GM12878 (cell line): ENCODE measurements at regions not wholly inside any gene's neighbourhood (a gene's known extent, or its start where the extent isn't known, plus 50 kb on each side); places are given as distances from the start of the nearest gene placed in this dataset.
"Not testable (repeated sequence)": the region's sequence is repeated elsewhere in the genome, so short reads cannot be mapped to it uniquely, and the experiment has no call there.

ENCODE experiments used
- ATAC-seq: fragments of 200-7000 bp; cut with Tn5 transposase; 3 replicates; pipeline ENCODE4 v1.9.1; 2020; ENCODE audit warnings: mild to moderate bottlenecking, moderate library complexity
- BruUV-seq: library from RNA; stranded (reverse); fragments of 400-500 nt; replicated peaks from 2 replicates; lab custom pipeline; 2021; lab: Mats Ljungman, UMichigan
- CTCF ChIA-PET: fragments of 300-600 bp; sonication (Branson Sonifier 250); formaldehyde crosslinking; extraction: SDS; loops from one replicate; lab custom pipeline; 2021; ENCODE audit warnings: inconsistent platforms; lab: Yijun Ruan, JAX
- POLR2A ChIA-PET: fragments of 350-600 bp; formaldehyde crosslinking; extraction: SDS; loops from one replicate; lab custom pipeline; 2021; ENCODE audit warnings: inconsistent platforms; lab: Charles Lee
- RAD21 ChIA-PET: fragments of 300-600 bp; sonication (Branson Sonifier 250); formaldehyde crosslinking; loops from one replicate; lab custom pipeline; 2023; ENCODE audit warnings: antibody characterized with exemption; ENCODE audit not compliant: unreplicated experiment; lab: Charles Lee
- SMC1A ChIA-PET: fragments of 300-600 bp; sonication (Branson Sonifier 250); formaldehyde crosslinking; loops from one replicate; lab custom pipeline; 2023; ENCODE audit not compliant: unreplicated experiment, uncharacterized antibody; lab: Charles Lee
- DNase-seq: peaks from one replicate; pipeline ENCODE4 v3.0.0-alpha.2; 2011; ENCODE audit warnings: low read depth, low spot score
- FAIRE-seq: peaks from 3 replicates; lab custom pipeline; 2011; peaks lifted over from hg19 to GRCh38; lab: Jason Lieb, UNC
- H2AFZ ChIP-seq: 2 replicates; pipeline ENCODE4 v1.6.0; 2011; ENCODE audit warnings: low read depth, low read length, control low read depth; ENCODE audit not compliant: control insufficient read depth
- H3K27ac ChIP-seq: 2 replicates; pipeline ENCODE4 v1.5.1; 2011; ENCODE audit warnings: control low read depth; ENCODE audit not compliant: control insufficient read depth, insufficient read depth
- H3K27me3 ChIP-seq, 2 experiments: replicated peaks in 1 of 2; 2 replicates each; pipeline versions ENCODE4 v1.6.0 to v1.6.1; 2011; ENCODE audit warnings: low read length in 1 of 2; ENCODE audit not compliant: control insufficient read depth in 2 of 2, insufficient read depth in 2 of 2
- H3K36me3 ChIP-seq, 2 experiments: 2 replicates each; pipeline ENCODE4 v1.5.1; 2011; ENCODE audit warnings: low read length in 1 of 2; ENCODE audit not compliant: control insufficient read depth in 2 of 2, insufficient read depth in 2 of 2
- H3K4me1 ChIP-seq: 2 replicates; pipeline ENCODE4 v1.6.1; 2011; ENCODE audit warnings: mild to moderate bottlenecking, low read length, moderate library complexity, mixed read lengths; ENCODE audit not compliant: control insufficient read depth, insufficient read depth
- H3K4me2 ChIP-seq: 2 replicates; pipeline ENCODE4 v1.6.0; 2011; ENCODE audit warnings: control low read depth; ENCODE audit not compliant: control insufficient read depth, insufficient read depth
- H3K4me3 ChIP-seq: fragments of 200-600 bp; sonication (generic); 2 replicates; pipeline ENCODE4 v1.5.1; 2016
- H3K79me2 ChIP-seq: 2 replicates; pipeline ENCODE4 v1.6.0; 2011; ENCODE audit warnings: low read length; ENCODE audit not compliant: control insufficient read depth, insufficient read depth
- H3K9ac ChIP-seq: 2 replicates; pipeline ENCODE4 v1.8.0; 2011; ENCODE audit warnings: low read length, control low read depth, mixed read lengths; ENCODE audit not compliant: control insufficient read depth, insufficient read depth
- H3K9me3 ChIP-seq: replicated peaks from 3 replicates; pipeline ENCODE4 v1.5.1; 2011; ENCODE audit warnings: mild to moderate bottlenecking, low read length; ENCODE audit not compliant: control insufficient read depth, insufficient read depth
- H4K20me1 ChIP-seq: 2 replicates; pipeline ENCODE4 v1.6.0; 2011; ENCODE audit not compliant: control insufficient read depth, insufficient read depth
- BRCA1 ChIP-seq: IDR thresholded peaks from 2 replicates; pipeline ENCODE4 v1.6.1; 2011; ENCODE audit warnings: low read depth, low read length, improper control_type of control experiment
- KAT2A ChIP-seq: conservative IDR thresholded peaks from 2 replicates; pipeline ENCODE4 v1.6.1; 2011; ENCODE audit warnings: low read depth, low read length; ENCODE audit not compliant: control insufficient read depth
- MAX ChIP-seq: IDR thresholded peaks from 2 replicates; pipeline ENCODE4 v1.6.1; 2012; ENCODE audit warnings: low read depth, low read length, improper control_type of control experiment
- NBN ChIP-seq: fragments of 450-650 bp; IDR thresholded peaks from 2 replicates; pipeline ENCODE4 v1.6.1; 2016
- SIN3A ChIP-seq: IDR thresholded peaks from 2 replicates; pipeline ENCODE4 v1.6.1; 2012; ENCODE audit warnings: low read depth, low read length, improper control_type of control experiment
- TCF12 ChIP-seq: IDR thresholded peaks from 2 replicates; pipeline ENCODE4 v1.6.1; 2011; ENCODE audit warnings: low read depth, mild to moderate bottlenecking, low read length
- WGBS: methylation state at CpG from one replicate; pipeline ENCODE4 v1.1.6; 2016; ENCODE audit warnings: low lambda C conversion rate; ENCODE audit not compliant: insufficient replicate concordance, insufficient coverage; ENCODE audit errors: missing lambda C conversion rate; 5-methylcytosine and 5-hydroxymethylcytosine counted together
- in situ Hi-C: fragments of 300-500 bp; cut with MboI; formaldehyde crosslinking; loops from 9 replicates; pipeline ENCODE4 v1.14.3; 2018; ENCODE audit warnings: mixed read lengths
- intact Hi-C: fragments of 100-400 bp; cut with micrococcal nuclease; formaldehyde crosslinking; loops from one replicate; pipeline ENCODE4 v1.14.2; 2022; ENCODE audit not compliant: unreplicated experiment

DNA sequence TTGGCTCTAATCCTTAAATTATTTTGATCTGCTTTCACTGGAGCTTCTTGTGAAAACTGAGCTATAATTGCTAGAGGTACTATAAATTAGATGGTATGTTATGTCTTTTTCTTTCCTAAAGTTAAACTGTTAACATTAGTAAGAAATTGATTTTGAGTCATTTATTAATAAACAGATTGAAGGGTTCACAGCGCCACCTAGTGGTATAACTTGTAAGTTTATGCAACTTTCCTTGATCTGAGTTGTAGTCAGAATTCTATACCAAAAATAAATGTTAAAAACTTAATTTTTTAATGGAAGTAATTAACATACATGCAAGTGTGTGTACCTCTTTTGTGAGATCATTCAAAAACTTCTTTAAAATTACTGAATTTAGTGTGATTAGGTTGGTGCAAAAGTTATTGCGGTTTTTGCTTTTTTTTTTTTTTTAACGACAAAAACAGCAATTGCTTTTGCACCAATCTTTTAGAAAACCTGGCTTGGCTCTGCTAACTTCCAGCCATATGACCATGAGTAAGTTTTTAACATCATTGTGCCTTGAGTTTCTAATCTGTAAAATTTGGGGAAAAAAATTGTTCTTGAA is 151.5 kb downstream of the CENPC start (continued):
- no peak for TF ChIP-seq KAT2A
- no peak for TF ChIP-seq TCF12

GRCh38 chr4:67393007-67393406 is 152.3 kb downstream of the CENPC start:
- H3K4me2 ChIP-seq = no peak overlapping the region
- TF ChIP-seq BRCA1 (no peak), MAX (no peak), SIN3A (no peak), NBN (no peak)

GRCh38 chr4:67381406-67381804 is 163.9 kb downstream of the CENPC start:
- SMC1A ChIA-PET, H3K4me2 ChIP-seq, H2AFZ ChIP-seq, H3K4me1 ChIP-seq, H3K79me2 ChIP-seq, H3K4me3 ChIP-seq, DNase-seq, FAIRE-seq, in situ Hi-C loops, H3K27ac ChIP-seq, POLR2A ChIA-PET, ATAC-seq, intact Hi-C loops, BruUV-seq, H3K9ac ChIP-seq, H3K27me3 ChIP-seq, H4K20me1 ChIP-seq, H3K9me3 ChIP-seq, RAD21 ChIA-PET, H3K36me3 ChIP-seq: not testable (repeated sequence)
- CTCF ChIA-PET = interaction anchor here (0.6 kb wide), 1 partner anchor 234 kb away, joined by 4 read pairs; no protein-coding TSS in a partner anchor
- WGBS = 88% methylated on average over 14 of the region's 19 CpGs

More at GRCh38 chr4:67393007-67393406, 152.3 kb downstream of the CENPC start:
- Histone ChIP-seq H3K9ac (no peak overlapping the region), H4K20me1 (no peaks in the 10 kb centered on the region), H3K36me3 (no peaks in the 10 kb centered on the region), H3K4me1 (no peaks in the 10 kb centered on the region), H3K27me3 (no peaks in the 10 kb centered on the region; a peak in 1 of 4 replicates), H3K27ac (no peak overlapping the region), H2AFZ (no peak overlapping the region), H3K9me3 (no peaks in the 10 kb centered on the region), H3K79me2 (no peaks in the 10 kb centered on the region), H3K4me3 (no peak overlapping the region)
- ChIA-PET RAD21 (no interaction called here), CTCF (interaction anchor here (0.7 to 2.8 kb wide), 18 partner anchors 10 to 383 kb away, joined by 3 to 9 read pairs (median 4); no protein-coding TSS in a partner anchor), SMC1A (interaction anchor here (1.0 to 1.8 kb wide), 4 partner anchors 23 to 342 kb away, joined by 3 to 4 read pairs (median 3); no protein-coding TSS in a partner anchor), POLR2A (no interaction called here)
- no TSS peak for BruUV-seq
- DNase-seq = no peak
- in situ Hi-C loops (no loop called here), intact Hi-C loops (no loop called here)
- FAIRE-seq = no peak
- WGBS = 48% methylated on average over 1 of the region's 1 CpG
- ATAC-seq = no peak

DNA sequence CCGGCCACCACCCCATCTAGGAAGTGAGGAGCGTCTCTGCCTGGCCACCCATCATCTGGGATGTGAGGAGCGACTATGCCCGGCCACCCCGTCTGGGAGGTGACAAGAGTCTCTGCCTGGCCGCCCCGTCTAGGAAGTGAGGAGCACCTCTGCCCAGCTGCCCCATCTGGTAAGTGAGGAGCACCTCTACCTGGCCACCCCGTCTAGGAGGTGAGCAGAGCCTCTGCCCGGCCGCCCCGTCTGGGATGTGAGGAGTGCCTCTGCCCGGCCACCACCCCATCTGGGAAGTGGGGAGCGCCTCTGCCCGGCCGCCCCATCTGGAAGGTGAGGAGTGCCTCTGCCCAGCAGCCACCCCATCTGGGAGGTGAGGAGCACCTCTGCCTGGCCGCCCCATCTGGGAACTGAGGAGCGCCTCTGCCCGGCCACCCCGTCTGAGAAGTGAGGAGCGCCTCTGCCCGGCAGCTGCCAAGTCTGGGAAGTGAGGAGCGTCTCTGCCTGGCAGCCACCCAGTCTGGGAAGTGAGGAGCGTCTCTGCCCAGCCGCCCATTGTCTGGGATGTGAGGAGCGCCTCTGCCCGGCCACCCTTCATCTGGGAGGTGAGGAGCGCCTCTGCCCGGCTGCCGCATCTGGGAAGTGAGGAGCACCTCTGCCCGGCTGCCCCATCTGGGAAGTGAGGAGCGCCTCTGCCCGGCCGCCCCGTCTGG is 164.4 kb downstream of the CENPC start:
- FAIRE-seq = not testable (repeated sequence)

More for the DNA sequence above, 164.4 kb downstream of the CENPC start:
- H3K36me3 ChIP-seq, H3K4me3 ChIP-seq, ATAC-seq, H3K27ac ChIP-seq, in situ Hi-C loops, SMC1A ChIA-PET, H3K4me2 ChIP-seq, H3K4me1 ChIP-seq, H3K27me3 ChIP-seq, H4K20me1 ChIP-seq, H3K79me2 ChIP-seq, DNase-seq, POLR2A ChIA-PET, BruUV-seq, H3K9ac ChIP-seq, H3K9me3 ChIP-seq, intact Hi-C loops, RAD21 ChIA-PET, H2AFZ ChIP-seq: not testable (repeated sequence)
- CTCF ChIA-PET = interaction anchor here (0.6 kb wide), 1 partner anchor 235 kb away, joined by 4 read pairs; no protein-coding TSS in a partner anchor
- 66% methylated on average over 26 of the region's 34 CpGs for WGBS
